GM12873 (cell line): ENCODE measurements at regions not wholly inside any gene's neighbourhood (a gene's known extent, or its start where the extent isn't known, plus 50 kb on each side); places are given as distances from the start of the nearest gene placed in this dataset.

ENCODE experiments used
- CTCF ChIP-seq: IDR thresholded peaks from 2 replicates; pipeline ENCODE4 v1.5.1; 2012; ENCODE audit warnings: low read depth, mild to moderate bottlenecking, moderate library complexity, low read length, control low read depth; ENCODE audit not compliant: insufficient read depth; ENCODE audit errors: missing control alignments

- no peak for TF ChIP-seq CTCF
Measured at GRCh38 chr5:24045046-24045445, 537.6 kb downstream of the PRDM9 start.

GRCh38 chr5:24053737-24054136 lies 546.3 kb downstream of the PRDM9 start:
- no peak for TF ChIP-seq CTCF

GRCh38 chr5:24059006-24059405 lies 551.6 kb downstream of the PRDM9 start:
- no peak for TF ChIP-seq CTCF

- TF ChIP-seq CTCF: no peak
Measured at GRCh38 chr5:24059716-24060115, 552.3 kb downstream of the PRDM9 start.

- TF ChIP-seq CTCF: no peak
Measured at GRCh38 chr5:24065779-24066178, 558.4 kb downstream of the PRDM9 start.

- no peak for TF ChIP-seq CTCF
Measured at GRCh38 chr5:24067208-24067607, 559.8 kb downstream of the PRDM9 start.

- TF ChIP-seq CTCF: no peak
Measured at GRCh38 chr5:24068524-24068923, 561.1 kb downstream of the PRDM9 start.

- no peak for TF ChIP-seq CTCF
Measured at GRCh38 chr5:24073107-24073506, 565.7 kb downstream of the PRDM9 start.
